HEK293T (cell line): ENCODE measurements at regions not wholly inside any gene's neighbourhood (a gene's known extent, or its start where the extent isn't known, plus 50 kb on each side); places are given as distances from the start of the nearest gene placed in this dataset.

Experiments
- CTCF ChIA-PET: fragments of 350-600 bp; formaldehyde crosslinking; extraction: SDS; loops from one replicate; lab custom pipeline; 2021; ENCODE audit warnings: antibody characterized with exemption, inconsistent platforms; lab: Yijun Ruan, JAX
- POLR2A ChIA-PET: fragments of 350-600 bp; formaldehyde crosslinking; extraction: SDS; loops from one replicate; lab custom pipeline; 2020; ENCODE audit warnings: antibody characterized with exemption, inconsistent platforms; lab: Yijun Ruan, JAX
- DNase-seq: peaks from one replicate; pipeline ENCODE4 v3.0.0; 2012; ENCODE audit warnings: mixed read lengths; ENCODE audit errors: extremely low spot score
- ARNT ChIP-seq: fragments of 450-650 bp; IDR thresholded peaks from 2 replicates; pipeline ENCODE4 v1.6.1; 2017; ENCODE audit warnings: mild to moderate bottlenecking
- BHLHE40 ChIP-seq: fragments of 450-650 bp; IDR thresholded peaks from 2 replicates; pipeline ENCODE4 v1.6.1; 2016; ENCODE audit warnings: mild to moderate bottlenecking, moderate library complexity, borderline replicate concordance
- CTBP1 ChIP-seq: fragments of 450-650 bp; IDR thresholded peaks from 2 replicates; pipeline ENCODE4 v1.6.1; 2016; ENCODE audit warnings: borderline replicate concordance
- FOXK2 ChIP-seq: fragments of 450-650 bp; IDR thresholded peaks from 2 replicates; pipeline ENCODE4 v1.6.1; 2016; ENCODE audit warnings: mild to moderate bottlenecking
- FOXM1 ChIP-seq: fragments of 450-650 bp; IDR thresholded peaks from 2 replicates; pipeline ENCODE4 v1.6.1; 2017; ENCODE audit warnings: mild to moderate bottlenecking, borderline replicate concordance
- HDGF ChIP-seq: fragments of 450-650 bp; IDR thresholded peaks from 2 replicates; pipeline ENCODE4 v1.6.1; 2017; ENCODE audit warnings: antibody characterized with exemption, borderline replicate concordance
- L3MBTL2 ChIP-seq: fragments of 450-650 bp; conservative IDR thresholded peaks from 2 replicates; pipeline ENCODE4 v1.6.1; 2016; ENCODE audit warnings: mild to moderate bottlenecking
- LEF1 ChIP-seq: fragments of 450-650 bp; IDR thresholded peaks from 2 replicates; pipeline ENCODE4 v1.6.1; 2017; ENCODE audit warnings: mild to moderate bottlenecking, borderline replicate concordance
- NFRKB ChIP-seq: fragments of 450-650 bp; IDR thresholded peaks from 2 replicates; pipeline ENCODE4 v1.6.1; 2016; ENCODE audit warnings: mild to moderate bottlenecking, moderate library complexity
- SUZ12 ChIP-seq: fragments of 450-650 bp; IDR thresholded peaks from 2 replicates; pipeline ENCODE4 v1.6.1; 2016; ENCODE audit warnings: mild to moderate bottlenecking
- TARDBP ChIP-seq: fragments of 450-650 bp; IDR thresholded peaks from 2 replicates; pipeline ENCODE4 v1.6.1; 2016
- ZNF384 ChIP-seq: fragments of 450-650 bp; IDR thresholded peaks from 2 replicates; pipeline ENCODE4 v1.6.1; 2016
- TF ChIP-seq, protein P1 (sequence below): fragments of 450-650 bp; IDR thresholded peaks from 2 replicates; pipeline ENCODE4 v1.6.1; 2016

DNA sequence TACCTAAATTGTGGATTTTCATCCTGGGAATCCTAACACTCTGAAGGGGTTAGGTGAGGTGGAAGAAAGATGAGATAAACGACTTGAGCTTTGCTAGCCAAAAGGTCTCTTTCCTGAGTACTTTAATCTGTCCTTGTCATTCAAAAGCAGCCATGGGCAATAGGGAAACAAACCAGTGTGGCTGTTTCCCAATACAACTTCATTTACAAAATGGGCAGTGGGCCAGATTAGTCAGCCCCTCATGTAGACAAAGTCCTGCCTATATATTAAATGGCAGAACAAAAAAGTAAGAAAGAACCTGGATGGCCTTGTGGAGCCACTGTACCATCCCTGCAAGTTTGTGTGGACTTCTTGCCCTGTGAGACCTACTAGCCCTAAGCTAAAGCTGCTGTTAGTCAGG is 51.0 kb upstream of the NFIL3 start:
- DNase-seq, result no peak
- CTCF ChIA-PET, result no interaction called here
- POLR2A ChIA-PET, result no interaction called here
- no peak for TF ChIP-seq FOXM1
- no peak for TF ChIP-seq SUZ12
- TF ChIP-seq, protein P1, sequence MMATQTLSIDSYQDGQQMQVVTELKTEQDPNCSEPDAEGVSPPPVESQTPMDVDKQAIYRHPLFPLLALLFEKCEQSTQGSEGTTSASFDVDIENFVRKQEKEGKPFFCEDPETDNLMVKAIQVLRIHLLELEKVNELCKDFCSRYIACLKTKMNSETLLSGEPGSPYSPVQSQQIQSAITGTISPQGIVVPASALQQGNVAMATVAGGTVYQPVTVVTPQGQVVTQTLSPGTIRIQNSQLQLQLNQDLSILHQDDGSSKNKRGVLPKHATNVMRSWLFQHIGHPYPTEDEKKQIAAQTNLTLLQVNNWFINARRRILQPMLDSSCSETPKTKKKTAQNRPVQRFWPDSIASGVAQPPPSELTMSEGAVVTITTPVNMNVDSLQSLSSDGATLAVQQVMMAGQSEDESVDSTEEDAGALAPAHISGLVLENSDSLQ, result no peak
- TF ChIP-seq BHLHE40, result no peak
- no peak for TF ChIP-seq FOXK2
- no peak for TF ChIP-seq ZNF384
- TF ChIP-seq LEF1, result no peak
- no peak for TF ChIP-seq TARDBP
- TF ChIP-seq CTBP1, result no peak
- no peak for TF ChIP-seq HDGF
- TF ChIP-seq ARNT, result no peak
- no peak for TF ChIP-seq L3MBTL2
- TF ChIP-seq NFRKB, result no peak
